Ecto neural progenitor cell (in vitro differentiated cells): ENCODE measurements at regions not wholly inside any gene's neighbourhood (a gene's known extent, or its start where the extent isn't known, plus 50 kb on each side); places are given as distances from the start of the nearest gene placed in this dataset.

Source experiments
- DNase-seq: peaks from one replicate; pipeline ENCODE4 v3.0.0-alpha.2; 2018; ENCODE audit warnings: low spot score

GRCh38 chr5:118778941-118779340, 209.4 kb downstream of the DTWD2 start:
- DNase-seq = no peak

- no peak for DNase-seq
These were observed 211.1 kb downstream of the DTWD2 start for GRCh38 chr5:118777189-118777736.

GRCh38 chr5:118776755-118777154, 211.6 kb downstream of the DTWD2 start:
- DNase-seq = no peak

GRCh38 chr5:118775790-118776499, 212.4 kb downstream of the DTWD2 start:
- no peak for DNase-seq

- no peak for DNase-seq
These were observed 219.7 kb downstream of the DTWD2 start for GRCh38 chr5:118768607-118769175.

- no peak for DNase-seq
These were observed 226.1 kb downstream of the DTWD2 start for GRCh38 chr5:118762291-118762690.

- no peak for DNase-seq
These were observed 226.5 kb downstream of the DTWD2 start for GRCh38 chr5:118761814-118762213.

GRCh38 chr5:118752969-118753368, 235.4 kb downstream of the DTWD2 start:
- no peak for DNase-seq

- DNase-seq = no peak
These were observed 252.0 kb downstream of the DTWD2 start for GRCh38 chr5:118736396-118736795.

GRCh38 chr5:118733394-118733793, 255.0 kb downstream of the DTWD2 start:
- no peak for DNase-seq

GRCh38 chr5:118728191-118728590, 260.2 kb downstream of the DTWD2 start:
- DNase-seq = no peak

- no peak for DNase-seq
These were observed 261.5 kb downstream of the DTWD2 start for GRCh38 chr5:118726891-118727290.

GRCh38 chr5:118723021-118723338, 265.4 kb downstream of the DTWD2 start:
- no peak for DNase-seq

GRCh38 chr5:118722122-118723020, 266.0 kb downstream of the DTWD2 start:
- DNase-seq = no peak

GRCh38 chr5:118711727-118712126, 276.6 kb downstream of the DTWD2 start:
- no peak for DNase-seq

GRCh38 chr5:118705959-118706667, 282.2 kb downstream of the DTWD2 start:
- DNase-seq = no peak

GRCh38 chr5:118703241-118703640, 285.1 kb downstream of the DTWD2 start:
- no peak for DNase-seq

GRCh38 chr5:118701791-118702190, 286.6 kb downstream of the DTWD2 start:
- no peak for DNase-seq

- no peak for DNase-seq
These were observed 287.8 kb downstream of the DTWD2 start for GRCh38 chr5:118700510-118700909.

- DNase-seq = no peak
These were observed 289.6 kb downstream of the DTWD2 start for GRCh38 chr5:118698774-118699173.

- no peak for DNase-seq
These were observed 292.3 kb downstream of the DTWD2 start for GRCh38 chr5:118696076-118696475.

GRCh38 chr5:118692811-118693342, 295.5 kb downstream of the DTWD2 start:
- peak; percentile 63 for DNase-seq
